ENCODE measurements at regions not wholly inside any gene's neighbourhood (a gene's known extent, or its start where the extent isn't known, plus 50 kb on each side); places are given as distances from the start of the nearest gene placed in this dataset.

- no peak for DNase-seq (ENCODE audit: low read depth, low spot score)
- no peak overlapping the region for H3K4me3 ChIP-seq (ENCODE audit: low read length)
These were observed 2429.7 kb downstream of the PCDH7 start for GRCh38 chr4:33149658-33150524.

GRCh38 chr4:33150525-33150910 is 2430.3 kb downstream of the PCDH7 start:
- no peak overlapping the region for H3K4me3 ChIP-seq (ENCODE audit: low read length)
- DNase-seq (ENCODE audit: low read depth, low spot score) = no peak

- peak; percentile 4 for DNase-seq (ENCODE audit: low read depth, low spot score)
- H3K4me3 ChIP-seq (ENCODE audit: low read length) = no peak overlapping the region
These were observed 2440.0 kb downstream of the PCDH7 start for GRCh38 chr4:33160126-33160525.

- DNase-seq (ENCODE audit: low read depth, low spot score) = no peak
- H3K4me3 ChIP-seq (ENCODE audit: low read length) = no peak overlapping the region
These were observed 2441.0 kb downstream of the PCDH7 start for GRCh38 chr4:33161202-33161601.

- no peak overlapping the region for H3K4me3 ChIP-seq (ENCODE audit: low read length)
- no peak for DNase-seq (ENCODE audit: low read depth, low spot score)
These were observed 2442.0 kb downstream of the PCDH7 start for GRCh38 chr4:33162122-33162521.

- DNase-seq (ENCODE audit: low read depth, low spot score) = no peak
These were observed 2451.8 kb downstream of the PCDH7 start for GRCh38 chr4:33171873-33172525.

GRCh38 chr4:33176566-33176965 is 2456.4 kb downstream of the PCDH7 start:
- H3K4me3 ChIP-seq (ENCODE audit: low read length) = no peak overlapping the region
- no peak for DNase-seq (ENCODE audit: low read depth, low spot score)

More at GRCh38 chr4:33171873-33172525, 2451.8 kb downstream of the PCDH7 start:
- no peak overlapping the region for H3K4me3 ChIP-seq (ENCODE audit: low read length)

GRCh38 chr4:33184657-33185290 is 2464.6 kb downstream of the PCDH7 start:
- DNase-seq (ENCODE audit: low read depth, low spot score) = no peak
- H3K4me3 ChIP-seq (ENCODE audit: low read length) = no peak overlapping the region

- H3K4me3 ChIP-seq (ENCODE audit: low read length) = no peak overlapping the region
- DNase-seq (ENCODE audit: low read depth, low spot score) = no peak
These were observed 2466.9 kb downstream of the PCDH7 start for GRCh38 chr4:33187035-33187434.

- DNase-seq (ENCODE audit: low read depth, low spot score) = no peak
- no peak overlapping the region for H3K4me3 ChIP-seq (ENCODE audit: low read length)
These were observed 2468.6 kb downstream of the PCDH7 start for GRCh38 chr4:33188733-33189132.

- no peak for DNase-seq (ENCODE audit: low read depth, low spot score)
- H3K4me3 ChIP-seq (ENCODE audit: low read length) = no peak overlapping the region
These were observed 2469.0 kb downstream of the PCDH7 start for GRCh38 chr4:33189169-33189568.

- H3K4me3 ChIP-seq (ENCODE audit: low read length) = no peak overlapping the region
- DNase-seq (ENCODE audit: low read depth, low spot score) = no peak
These were observed 2472.9 kb downstream of the PCDH7 start for GRCh38 chr4:33193109-33193508.

- no peak for DNase-seq (ENCODE audit: low read depth, low spot score)
- H3K4me3 ChIP-seq (ENCODE audit: low read length) = no peak overlapping the region
These were observed 2480.2 kb downstream of the PCDH7 start for GRCh38 chr4:33200377-33200776.

GRCh38 chr4:33218238-33218637 is 2498.1 kb downstream of the PCDH7 start:
- no peak for DNase-seq (ENCODE audit: low read depth, low spot score)
- H3K4me3 ChIP-seq (ENCODE audit: low read length) = no peak overlapping the region

- H3K4me3 ChIP-seq (ENCODE audit: low read length) = no peak overlapping the region
- DNase-seq (ENCODE audit: low read depth, low spot score) = no peak
These were observed 2506.0 kb downstream of the PCDH7 start for GRCh38 chr4:33226133-33226532.

- no peak overlapping the region for H3K4me3 ChIP-seq (ENCODE audit: low read length)
- DNase-seq (ENCODE audit: low read depth, low spot score) = no peak
These were observed 2506.6 kb downstream of the PCDH7 start for GRCh38 chr4:33226783-33227182.

GRCh38 chr4:33255094-33255493 is 2534.9 kb downstream of the PCDH7 start:
- no peak for DNase-seq (ENCODE audit: low read depth, low spot score)
- H3K4me3 ChIP-seq (ENCODE audit: low read length) = no peak overlapping the region

- no peak for DNase-seq (ENCODE audit: low read depth, low spot score)
These were observed 2535.3 kb downstream of the PCDH7 start for GRCh38 chr4:33255507-33255906.

GRCh38 chr4:33262824-33263223 is 2542.7 kb downstream of the PCDH7 start:
- H3K4me3 ChIP-seq (ENCODE audit: low read length) = no peak overlapping the region
- DNase-seq (ENCODE audit: low read depth, low spot score) = no peak

More at GRCh38 chr4:33255507-33255906, 2535.3 kb downstream of the PCDH7 start:
- H3K4me3 ChIP-seq (ENCODE audit: low read length) = no peak overlapping the region

- no peak overlapping the region for H3K4me3 ChIP-seq (ENCODE audit: low read length)
- no peak for DNase-seq (ENCODE audit: low read depth, low spot score)
These were observed 2548.6 kb downstream of the PCDH7 start for GRCh38 chr4:33268776-33269175.
